Mucosa of stomach (tissue), 1 donor: ENCODE measurements at regions not wholly inside any gene's neighbourhood (a gene's known extent, or its start where the extent isn't known, plus 50 kb on each side); places are given as distances from the start of the nearest gene placed in this dataset.

Experiments used
- H3K27me3 ChIP-seq: one replicate; pipeline ENCODE4 v1.7.0; 2013; ENCODE audit warnings: mild to moderate bottlenecking, low read length; ENCODE audit not compliant: control insufficient read depth, insufficient read depth
- H3K36me3 ChIP-seq: one replicate; pipeline ENCODE4 v1.7.0; 2013; ENCODE audit warnings: low read length; ENCODE audit not compliant: control insufficient read depth, insufficient read depth
- H3K4me1 ChIP-seq: one replicate; pipeline ENCODE4 v1.7.0; 2013; ENCODE audit warnings: mild to moderate bottlenecking, low read length; ENCODE audit not compliant: control insufficient read depth, insufficient read depth
- H3K4me3 ChIP-seq: one replicate; pipeline ENCODE4 v1.7.0; 2013; ENCODE audit warnings: low read length
- H3K9ac ChIP-seq: one replicate; pipeline ENCODE4 v1.7.0; 2013; ENCODE audit warnings: mild to moderate bottlenecking, low read length, moderate library complexity
- H3K9me3 ChIP-seq: one replicate; pipeline ENCODE4 v1.7.0; 2013; ENCODE audit warnings: mild to moderate bottlenecking, low read length, moderate library complexity; ENCODE audit not compliant: control insufficient read depth
- donor health status: Pancreatic carcinoma.

DNA sequence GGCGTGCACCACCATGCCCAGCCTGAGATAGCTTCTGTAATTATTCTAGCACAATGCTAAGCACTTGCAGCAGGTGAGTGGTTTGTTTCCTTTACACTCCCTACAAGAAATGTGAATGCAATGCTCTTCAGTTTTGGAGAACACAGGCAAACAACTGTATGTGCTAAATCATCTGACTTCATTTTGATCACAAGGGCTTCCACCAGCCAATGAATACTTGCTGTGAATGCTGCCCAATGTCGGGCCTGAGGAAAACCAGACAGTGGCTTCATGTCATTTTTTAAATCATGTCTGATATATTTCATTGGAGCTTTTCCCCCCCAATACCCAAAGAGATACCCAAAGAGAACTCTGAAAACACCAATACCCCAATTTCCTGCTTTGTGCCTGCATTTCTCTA, 155.6 kb upstream of the XPO1 start:
- Histone ChIP-seq H3K36me3 (no peaks in the 10 kb centered on the region), H3K4me3 (peak overlapping the region; percentile 60), H3K9ac (peak overlapping the region; percentile 86), H3K9me3 (no peaks in the 10 kb centered on the region), H3K27me3 (no peaks in the 10 kb centered on the region), H3K4me1 (peaks cover 11% of the 10 kb centered on the region)

DNA sequence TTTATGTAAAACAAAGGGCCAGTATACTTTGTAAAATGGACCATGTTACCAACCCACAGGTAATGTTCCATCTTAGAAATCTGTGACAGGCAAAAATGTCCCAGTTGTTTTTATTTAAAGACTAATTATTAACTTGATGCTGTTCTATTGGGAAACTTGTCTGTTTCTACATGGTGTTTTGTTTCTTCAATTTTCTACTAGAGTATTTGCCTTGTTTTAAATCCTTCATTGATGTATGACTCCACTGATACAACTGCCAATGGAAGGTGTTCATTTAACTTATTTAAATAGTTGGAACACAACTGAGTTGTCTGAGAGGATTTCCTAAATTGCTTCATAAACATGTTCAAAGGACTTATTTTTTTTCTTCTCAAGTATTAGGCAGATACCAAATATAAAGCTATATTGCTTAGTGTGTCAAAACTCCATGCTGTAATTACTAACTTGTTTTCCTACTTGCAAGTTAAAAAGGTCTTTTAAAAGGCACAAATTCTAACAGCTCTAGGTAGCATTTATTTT, 152.0 kb upstream of the XPO1 start:
- H3K4me3 ChIP-seq, result no peak overlapping the region
- H3K9ac ChIP-seq, result no peak overlapping the region
- peaks cover 11% of the 10 kb centered on the region for H3K4me1 ChIP-seq

DNA sequence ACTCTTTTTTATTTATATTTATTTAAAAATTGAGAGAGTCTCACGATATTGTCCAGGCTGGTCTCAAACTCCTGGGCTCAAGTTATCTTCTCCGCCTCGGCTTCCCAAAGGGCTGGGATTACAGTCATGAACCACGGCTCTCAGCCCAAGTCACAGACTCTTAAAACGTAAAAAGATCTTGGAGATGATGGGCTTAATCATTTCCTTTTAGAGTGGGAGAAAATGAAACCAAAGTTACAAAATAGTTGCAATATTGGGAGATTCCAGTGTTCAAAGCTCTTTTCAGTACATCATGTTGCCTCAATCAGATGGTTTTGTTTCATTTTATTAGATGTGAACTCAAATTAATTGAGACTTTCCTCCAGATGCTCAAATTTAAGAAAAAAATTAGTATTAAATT, 151.4 kb upstream of the XPO1 start:
- Histone ChIP-seq H3K27me3 (no peaks in the 10 kb centered on the region), H3K9ac (no peak overlapping the region), H3K36me3 (no peaks in the 10 kb centered on the region), H3K4me3 (no peak overlapping the region), H3K9me3 (no peaks in the 10 kb centered on the region), H3K4me1 (peaks cover 11% of the 10 kb centered on the region)

More for the DNA sequence above, 152.0 kb upstream of the XPO1 start:
- H3K27me3 ChIP-seq, result no peaks in the 10 kb centered on the region
- no peaks in the 10 kb centered on the region for H3K9me3 ChIP-seq
- H3K36me3 ChIP-seq, result no peaks in the 10 kb centered on the region

DNA sequence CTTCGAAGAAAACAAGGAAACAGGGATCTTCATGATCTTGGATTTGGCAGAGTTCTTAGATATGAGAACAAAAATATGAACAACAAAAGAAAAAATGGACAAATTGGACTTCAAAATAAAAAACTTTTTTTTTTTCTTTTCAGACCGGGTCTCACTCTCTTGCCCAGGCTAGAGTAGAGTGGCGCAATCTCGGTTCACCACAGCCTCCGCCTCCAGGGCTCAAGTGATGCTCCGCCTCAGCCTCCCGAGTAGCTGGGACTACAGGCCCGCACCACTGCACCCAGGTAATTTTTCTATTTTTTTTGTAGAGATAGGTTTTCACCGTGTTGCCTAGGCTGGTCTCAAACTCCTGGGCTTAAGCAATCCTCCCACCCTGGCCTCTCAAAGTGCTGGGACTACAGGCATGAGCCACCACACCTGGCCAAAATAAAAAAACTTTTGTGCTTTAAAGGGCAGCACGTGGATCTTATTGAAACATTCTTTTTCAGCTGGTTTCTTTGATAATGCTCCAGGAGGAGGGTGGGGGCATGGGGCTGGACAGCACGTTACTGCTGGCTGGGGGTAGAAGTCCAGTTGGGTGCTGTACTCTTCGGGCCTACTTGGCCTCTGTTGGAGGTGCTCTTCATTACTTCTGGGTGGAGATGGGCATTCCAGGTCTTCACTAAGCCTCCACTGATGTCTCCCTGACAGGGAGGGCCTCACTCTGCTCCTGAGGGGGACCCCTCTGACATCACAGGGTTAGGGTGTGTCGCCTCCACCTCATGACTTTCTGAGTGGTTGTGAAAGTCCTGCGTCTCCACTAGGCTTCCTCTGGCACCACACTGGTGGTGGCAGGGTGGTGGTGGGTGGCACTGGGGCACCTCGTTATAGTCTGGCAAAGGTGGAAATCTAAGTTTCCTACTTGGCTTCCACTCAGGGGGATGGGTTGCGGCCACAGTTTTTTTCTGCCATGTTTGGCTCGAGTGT, 150.5 kb upstream of the XPO1 start:
- Histone ChIP-seq H3K27me3 (no peaks in the 10 kb centered on the region), H3K4me3 (no peak overlapping the region), H3K9me3 (no peaks in the 10 kb centered on the region), H3K4me1 (peaks cover 3% of the 10 kb centered on the region), H3K9ac (no peak overlapping the region), H3K36me3 (no peaks in the 10 kb centered on the region)

DNA sequence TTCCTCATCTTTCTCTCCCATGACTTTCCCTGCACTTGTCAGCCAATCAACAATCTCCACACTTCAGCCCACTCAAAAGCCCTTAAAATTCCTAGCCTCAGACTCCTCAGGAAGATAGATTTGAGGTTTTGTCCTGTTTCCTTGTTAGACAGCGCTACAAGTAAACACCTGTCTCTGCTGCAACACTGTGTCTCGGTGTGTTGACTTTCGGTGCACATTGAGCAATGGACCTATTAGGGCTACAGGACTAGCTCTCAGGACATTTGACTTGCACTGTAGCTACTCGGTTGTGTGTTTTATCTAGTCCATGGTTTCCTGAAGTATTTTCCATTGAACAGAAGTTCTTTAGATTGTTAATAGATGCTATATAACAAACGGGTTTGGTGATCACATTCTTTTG, 140.9 kb upstream of the XPO1 start:
- H3K36me3 ChIP-seq, result no peaks in the 10 kb centered on the region
- no peak overlapping the region for H3K9ac ChIP-seq
- H3K27me3 ChIP-seq, result no peaks in the 10 kb centered on the region
- no peaks in the 10 kb centered on the region for H3K4me1 ChIP-seq
- H3K9me3 ChIP-seq, result no peaks in the 10 kb centered on the region
- H3K4me3 ChIP-seq, result no peak overlapping the region

DNA sequence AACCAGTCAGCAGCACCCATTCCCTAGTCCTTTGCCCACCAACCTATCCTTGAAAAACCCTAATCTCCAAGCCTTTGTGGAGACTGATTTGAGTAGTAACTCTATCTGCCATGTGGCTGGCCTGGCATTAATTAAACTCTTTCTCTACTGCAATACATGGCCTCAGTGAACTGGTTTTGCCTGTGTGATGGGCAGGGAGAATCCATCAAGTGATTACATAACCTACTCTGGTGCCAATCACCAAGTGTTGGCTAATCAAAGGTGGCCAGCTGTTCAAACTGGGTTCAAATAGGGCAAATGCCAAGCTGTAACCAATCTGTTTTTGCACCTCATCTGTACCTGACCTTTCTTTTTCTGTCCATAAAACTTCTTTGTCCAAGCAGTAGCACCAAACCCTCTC, 139.8 kb upstream of the XPO1 start:
- Histone ChIP-seq H3K4me3 (no peak overlapping the region), H3K27me3 (no peaks in the 10 kb centered on the region), H3K9me3 (no peaks in the 10 kb centered on the region)

DNA sequence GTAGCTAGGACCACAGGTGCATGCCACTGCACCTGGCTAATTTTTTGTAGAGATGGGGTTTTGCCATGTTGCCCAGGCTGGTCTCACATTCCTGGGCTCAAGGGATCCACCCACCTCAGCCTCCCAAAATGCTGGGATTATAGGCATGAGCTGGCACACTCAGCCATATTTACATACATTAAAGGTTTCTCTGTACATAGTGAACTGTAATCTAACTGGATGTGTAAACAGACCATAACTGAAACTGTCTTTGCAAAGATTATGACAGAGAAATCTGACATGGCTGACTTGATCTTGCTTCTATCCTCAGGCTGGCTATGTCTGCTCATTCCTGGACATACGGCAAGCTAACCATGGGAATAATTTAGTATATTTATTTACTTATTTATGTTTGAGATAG, 139.2 kb upstream of the XPO1 start:
- H3K9ac ChIP-seq, result no peak overlapping the region
- H3K27me3 ChIP-seq, result no peaks in the 10 kb centered on the region
- no peak overlapping the region for H3K4me3 ChIP-seq
- no peaks in the 10 kb centered on the region for H3K4me1 ChIP-seq
- no peaks in the 10 kb centered on the region for H3K9me3 ChIP-seq
- H3K36me3 ChIP-seq, result no peaks in the 10 kb centered on the region

More for the DNA sequence above, 139.8 kb upstream of the XPO1 start:
- Histone ChIP-seq H3K9ac (no peak overlapping the region), H3K36me3 (no peaks in the 10 kb centered on the region), H3K4me1 (no peaks in the 10 kb centered on the region)

DNA sequence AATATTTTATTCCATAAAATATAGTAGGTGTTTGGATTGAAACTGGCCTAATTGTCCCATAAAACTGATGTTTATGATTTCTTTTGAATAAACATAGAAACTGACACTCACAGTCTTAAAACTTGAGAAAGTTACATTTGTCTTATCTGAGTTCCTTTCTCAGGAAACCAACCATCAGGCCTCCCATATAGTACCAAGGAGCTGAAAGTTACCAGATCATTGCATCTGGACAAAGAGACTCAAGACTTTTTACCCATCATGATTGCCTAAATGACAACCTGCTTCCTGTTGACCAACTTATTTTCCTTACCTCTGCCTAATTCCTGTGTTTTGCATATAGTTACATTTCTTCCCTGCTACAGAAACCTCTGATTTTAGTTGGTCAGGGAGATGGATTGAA, 137.0 kb upstream of the XPO1 start:
- Histone ChIP-seq H3K9me3 (no peaks in the 10 kb centered on the region), H3K27me3 (no peaks in the 10 kb centered on the region), H3K4me3 (no peak overlapping the region), H3K36me3 (no peaks in the 10 kb centered on the region), H3K4me1 (peaks cover 12% of the 10 kb centered on the region), H3K9ac (no peak overlapping the region)

DNA sequence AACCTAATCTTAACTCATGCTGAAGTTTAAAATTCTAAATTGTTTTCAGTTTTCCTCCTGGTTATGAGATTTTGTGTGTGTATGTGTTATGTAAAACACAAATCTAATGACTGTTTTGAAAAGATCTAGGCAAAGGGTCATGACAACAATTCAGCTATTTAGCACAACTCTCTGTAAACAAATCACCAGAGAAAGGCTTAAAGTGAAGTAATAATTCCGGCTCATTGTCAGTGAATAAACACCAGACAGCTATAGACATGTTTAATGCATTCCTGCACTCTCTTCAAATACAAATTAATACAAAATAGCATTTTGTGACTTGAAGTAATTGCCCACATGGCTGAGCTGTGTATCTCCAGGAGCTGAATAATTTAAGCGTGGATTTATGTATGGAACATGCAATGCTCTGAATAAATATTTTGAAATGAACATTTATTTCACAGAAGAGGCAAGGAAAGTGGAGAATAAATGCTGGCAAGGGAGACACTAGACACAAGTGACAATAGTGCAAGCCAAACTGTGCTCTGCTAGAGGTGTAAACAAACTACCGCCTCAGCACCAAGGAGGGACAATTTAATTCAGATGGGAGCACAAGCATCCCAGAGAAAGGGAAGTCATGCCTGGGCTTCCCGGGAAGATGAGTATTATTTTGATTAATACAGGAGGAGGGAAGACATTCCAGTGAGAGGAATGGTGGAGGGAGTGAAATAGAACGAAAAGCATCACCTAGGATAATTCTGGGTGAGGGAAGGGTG, 133.6 kb upstream of the XPO1 start:
- Histone ChIP-seq H3K36me3 (no peaks in the 10 kb centered on the region), H3K4me3 (no peak overlapping the region), H3K4me1 (peaks cover 14% of the 10 kb centered on the region), H3K9me3 (no peaks in the 10 kb centered on the region), H3K27me3 (no peaks in the 10 kb centered on the region), H3K9ac (peak overlapping the region; percentile 68)

DNA sequence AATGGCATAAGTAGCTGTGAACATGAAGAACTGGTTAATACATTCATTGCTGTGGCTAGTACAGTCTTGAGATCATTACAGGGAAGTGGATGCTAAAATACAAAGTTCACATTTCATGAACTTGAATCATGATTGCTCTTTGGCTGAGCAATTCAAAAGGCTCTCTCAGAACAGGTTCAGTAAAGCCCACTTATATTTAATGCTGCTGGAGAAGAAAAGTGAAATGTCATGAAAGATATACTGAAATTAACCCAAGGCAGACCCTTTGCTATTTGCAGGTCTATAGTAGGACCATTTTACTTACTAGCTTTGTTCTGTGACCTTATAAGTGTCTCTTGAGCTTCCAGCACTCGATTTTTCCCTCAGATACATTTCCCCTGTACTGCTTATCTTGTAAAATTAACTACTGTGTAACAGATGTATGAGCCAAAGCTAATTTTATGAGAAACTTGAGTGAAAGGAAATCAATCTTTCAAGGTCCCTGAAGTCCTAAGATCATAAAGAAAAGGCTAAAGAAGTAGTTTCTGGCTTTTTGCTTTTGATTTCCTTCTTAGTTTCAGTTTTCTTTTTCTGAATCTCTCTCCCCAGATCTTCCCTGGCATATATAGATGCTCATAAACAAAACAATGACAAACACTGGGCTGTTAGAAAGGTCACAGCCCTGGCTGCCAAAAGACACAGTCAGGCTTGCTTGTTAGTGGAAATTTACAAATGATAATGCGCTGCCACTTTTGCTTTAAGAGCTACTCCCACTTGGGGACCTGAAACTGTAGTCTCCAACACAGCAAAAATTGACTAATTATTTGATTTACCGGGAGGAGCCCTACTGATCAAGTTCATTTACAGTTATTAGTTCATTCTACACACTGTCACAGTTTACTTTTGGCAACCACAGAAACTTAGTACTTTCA, 132.7 kb upstream of the XPO1 start:
- Histone ChIP-seq H3K27me3 (no peaks in the 10 kb centered on the region), H3K4me3 (no peak overlapping the region), H3K36me3 (no peaks in the 10 kb centered on the region), H3K9me3 (no peaks in the 10 kb centered on the region), H3K4me1 (peaks cover 14% of the 10 kb centered on the region), H3K9ac (peak overlapping the region; percentile 68)

DNA sequence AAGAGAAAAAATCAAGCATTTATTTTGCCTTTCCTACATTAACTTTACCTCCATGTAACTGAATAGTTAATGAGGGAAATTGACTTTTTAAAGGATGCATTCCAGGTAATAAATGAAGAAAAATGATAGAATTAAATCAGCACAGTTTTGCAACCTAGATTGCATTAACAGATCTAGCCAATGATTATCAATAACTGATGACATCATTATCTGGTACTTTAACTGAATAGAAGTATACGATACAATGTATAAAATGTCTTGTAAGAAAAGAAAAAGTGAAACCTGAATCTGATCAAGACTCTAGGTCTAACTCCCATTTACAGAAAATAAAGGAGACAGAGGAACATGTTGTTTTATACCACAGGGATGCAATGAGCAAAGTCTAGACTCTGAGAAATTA, 126.0 kb upstream of the XPO1 start:
- H3K9me3 ChIP-seq, result no peaks in the 10 kb centered on the region
- no peaks in the 10 kb centered on the region for H3K27me3 ChIP-seq
- no peak overlapping the region for H3K9ac ChIP-seq
- H3K4me1 ChIP-seq, result peaks cover 27% of the 10 kb centered on the region
- H3K36me3 ChIP-seq, result no peaks in the 10 kb centered on the region
- H3K4me3 ChIP-seq, result no peak overlapping the region
